Right atrium auricular region (tissue), 2 donors: ENCODE measurements at regions not wholly inside any gene's neighbourhood (a gene's known extent, or its start where the extent isn't known, plus 50 kb on each side); places are given as distances from the start of the nearest gene placed in this dataset.
A peak's percentile ranks its signal among the peaks of the same experiment; 100 is the strongest.

Experiments
- DNase-seq: peaks from one replicate; pipeline ENCODE4 v3.0.0-alpha.2; 2019; ENCODE audit warnings: low spot score
- H3K27ac ChIP-seq, 2 donors: fragments of 200-600 bp; sonication (generic); 1 replicate in 1 of 2; 2 replicates in 1 of 2; pipeline ENCODE4 v1.5.1; 2016 to 2019
- H3K27me3 ChIP-seq, 2 donors: fragments of 200-600 bp; sonication (generic); one replicate each; pipeline versions ENCODE4 v1.5.1 to v1.6.0; 2017 to 2019
- H3K36me3 ChIP-seq: fragments of 200-600 bp; sonication (generic); one replicate; pipeline ENCODE4 v1.5.1; 2016
- H3K4me1 ChIP-seq, 2 donors: fragments of 200-600 bp; sonication (generic); one replicate each; pipeline versions ENCODE4 v1.5.1 to v1.6.0; 2017 to 2019
- H3K4me3 ChIP-seq, 2 donors: fragments of 200-600 bp; sonication (generic); 1 replicate in 1 of 2; 2 replicates in 1 of 2; pipeline ENCODE4 v1.5.1; 2017 to 2019; ENCODE audit warnings: mild to moderate bottlenecking in 1 of 2, moderate library complexity in 1 of 2
- H3K9me3 ChIP-seq, 2 donors: fragments of 200-600 bp; sonication (generic); one replicate each; pipeline ENCODE4 v1.5.1; 2019
- TF ChIP-seq, protein P1 (sequence below), 2 donors: fragments of 200-600 bp; sonication (generic); IDR thresholded peaks; one replicate each; pipeline ENCODE4 v1.5.1; 2019; ENCODE audit warnings: antibody characterized with exemption in 2 of 2

DNA sequence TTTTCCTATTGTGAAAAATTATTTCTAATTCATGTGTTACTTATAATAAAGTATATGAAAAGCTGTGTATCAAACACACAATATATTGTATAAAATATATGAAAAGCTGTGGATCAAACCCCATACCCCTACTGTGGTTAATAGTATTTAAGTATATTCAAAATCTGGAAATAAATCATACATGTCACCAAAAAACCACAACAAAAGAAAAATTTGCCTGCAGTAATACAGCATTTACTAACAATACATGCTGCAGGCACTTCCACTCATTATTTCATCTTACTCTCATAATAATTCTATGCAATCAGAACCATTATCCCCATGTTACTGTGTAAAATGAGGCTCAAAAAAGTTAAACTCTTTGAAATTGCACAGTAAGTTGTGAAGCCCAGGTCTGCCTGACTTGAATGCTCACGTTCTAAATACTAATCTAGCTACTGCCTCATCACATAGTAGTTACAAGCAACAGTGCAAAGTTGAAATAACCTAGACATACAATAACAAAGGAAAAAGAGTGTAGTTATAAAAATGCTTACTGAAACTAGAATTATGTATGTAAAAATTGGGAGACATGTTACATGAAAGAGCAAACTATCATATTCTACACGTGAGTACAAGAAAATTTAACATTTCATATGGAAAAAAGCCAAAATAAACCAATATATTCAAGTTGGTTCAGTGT is 61.7 kb downstream of the FAM217A start:
- peak overlapping the region; percentile 98 to 99 for H3K27ac ChIP-seq

DNA sequence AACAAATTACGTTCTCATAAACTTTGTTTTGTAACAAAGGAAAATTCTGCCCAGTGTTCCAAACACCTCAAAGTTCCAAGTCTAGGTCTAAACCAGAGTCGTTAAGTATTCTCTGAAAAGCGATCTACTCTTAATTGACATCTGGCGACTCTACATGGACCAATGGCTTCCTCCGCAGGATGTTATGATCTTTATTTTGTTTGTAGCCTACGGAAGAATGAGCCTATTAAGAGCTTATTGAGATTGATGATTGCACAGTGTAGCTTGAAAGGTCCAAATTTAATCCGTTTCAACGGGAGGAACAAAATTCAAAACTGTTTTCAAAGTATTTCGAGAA is 61.1 kb downstream of the FAM217A start:
- H3K36me3 ChIP-seq, result no peaks in the 10 kb centered on the region
- no peaks in the 10 kb centered on the region for H3K9me3 ChIP-seq
- H3K27me3 ChIP-seq, result no peaks in the 10 kb centered on the region
- H3K4me3 ChIP-seq, result peak overlapping the region; percentile 73 to 74
- DNase-seq, result no peak
- H3K27ac ChIP-seq, result peak overlapping the region; percentile 98 to 99
- TF ChIP-seq, protein P1, sequence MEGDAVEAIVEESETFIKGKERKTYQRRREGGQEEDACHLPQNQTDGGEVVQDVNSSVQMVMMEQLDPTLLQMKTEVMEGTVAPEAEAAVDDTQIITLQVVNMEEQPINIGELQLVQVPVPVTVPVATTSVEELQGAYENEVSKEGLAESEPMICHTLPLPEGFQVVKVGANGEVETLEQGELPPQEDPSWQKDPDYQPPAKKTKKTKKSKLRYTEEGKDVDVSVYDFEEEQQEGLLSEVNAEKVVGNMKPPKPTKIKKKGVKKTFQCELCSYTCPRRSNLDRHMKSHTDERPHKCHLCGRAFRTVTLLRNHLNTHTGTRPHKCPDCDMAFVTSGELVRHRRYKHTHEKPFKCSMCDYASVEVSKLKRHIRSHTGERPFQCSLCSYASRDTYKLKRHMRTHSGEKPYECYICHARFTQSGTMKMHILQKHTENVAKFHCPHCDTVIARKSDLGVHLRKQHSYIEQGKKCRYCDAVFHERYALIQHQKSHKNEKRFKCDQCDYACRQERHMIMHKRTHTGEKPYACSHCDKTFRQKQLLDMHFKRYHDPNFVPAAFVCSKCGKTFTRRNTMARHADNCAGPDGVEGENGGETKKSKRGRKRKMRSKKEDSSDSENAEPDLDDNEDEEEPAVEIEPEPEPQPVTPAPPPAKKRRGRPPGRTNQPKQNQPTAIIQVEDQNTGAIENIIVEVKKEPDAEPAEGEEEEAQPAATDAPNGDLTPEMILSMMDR (IDR thresholded peaks at IDR 0.05), result no peak
- peaks cover 0 to 46% of the 10 kb centered on the region in 2 donors for H3K4me1 ChIP-seq

More for the DNA sequence above, 61.7 kb downstream of the FAM217A start:
- Histone ChIP-seq H3K27me3 (no peaks in the 10 kb centered on the region), H3K36me3 (no peaks in the 10 kb centered on the region), H3K9me3 (no peaks in the 10 kb centered on the region), H3K4me3 (peak overlapping the region; percentile 73 to 74), H3K4me1 (peaks cover 0 to 40% of the 10 kb centered on the region in 2 donors)
- no peak for DNase-seq
- TF ChIP-seq, protein P1 (IDR thresholded peaks at IDR 0.05), result no peak

DNA sequence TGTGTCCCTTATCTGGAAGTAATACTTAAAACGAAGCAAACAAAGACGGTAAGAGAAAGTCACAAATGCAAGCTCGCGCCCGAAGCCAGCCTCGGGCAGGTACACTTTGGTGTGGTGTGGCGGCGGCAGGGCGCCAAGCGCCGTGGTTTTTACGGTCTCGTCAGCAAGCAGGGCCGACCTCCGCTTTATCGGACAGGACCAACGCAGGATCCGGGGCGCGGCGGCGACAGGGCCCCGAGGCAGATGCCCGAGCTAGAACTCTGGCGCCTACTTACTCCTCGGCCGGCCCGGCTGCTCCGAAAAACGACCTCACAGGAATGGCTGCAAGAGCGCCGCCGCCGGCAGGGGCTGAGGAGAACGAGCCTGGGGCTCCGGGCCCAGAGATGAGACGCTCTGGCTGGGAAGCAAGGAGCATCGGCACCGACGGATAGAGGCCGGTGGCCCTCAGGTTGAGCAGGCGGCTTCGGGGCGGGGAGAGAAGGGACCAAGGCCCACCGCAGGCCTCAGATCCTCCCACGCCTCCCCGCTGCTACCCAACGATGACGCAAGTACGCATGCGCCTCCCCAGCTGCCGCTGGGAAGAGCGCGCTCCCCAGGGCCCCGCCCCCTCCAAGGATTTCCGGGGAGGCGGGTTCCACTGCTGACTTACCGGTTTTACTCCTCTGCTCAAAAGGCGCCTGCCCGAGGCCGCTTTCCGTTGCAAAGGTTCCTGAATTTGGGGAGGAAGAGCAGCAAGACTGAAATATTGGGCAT is 60.6 kb downstream of the FAM217A start:
- Histone ChIP-seq H3K4me1 (peaks cover 0 to 52% of the 10 kb centered on the region in 2 donors), H3K27me3 (no peaks in the 10 kb centered on the region), H3K4me3 (peak overlapping the region; percentile 73 to 74), H3K27ac (peak overlapping the region; percentile 98 to 99), H3K36me3 (no peaks in the 10 kb centered on the region), H3K9me3 (no peaks in the 10 kb centered on the region)
- DNase-seq, result peak; percentile 92
- TF ChIP-seq, protein P1 (IDR thresholded peaks at IDR 0.05), result peak in 1 of 2 donors; percentile 70
